NCI-H1417 (cell line): ENCODE measurements at regions not wholly inside any gene's neighbourhood (a gene's known extent, or its start where the extent isn't known, plus 50 kb on each side); places are given as distances from the start of the nearest gene placed in this dataset.
"Not testable (repeated sequence)": the region's sequence is repeated elsewhere in the genome, so short reads cannot be mapped to it uniquely, and the experiment has no call there.

ENCODE experiments used
- DNase-seq, 3 experiments: peaks; one replicate each; lab custom pipeline; 2025; lab: John Stamatoyannopoulos, UW

DNA sequence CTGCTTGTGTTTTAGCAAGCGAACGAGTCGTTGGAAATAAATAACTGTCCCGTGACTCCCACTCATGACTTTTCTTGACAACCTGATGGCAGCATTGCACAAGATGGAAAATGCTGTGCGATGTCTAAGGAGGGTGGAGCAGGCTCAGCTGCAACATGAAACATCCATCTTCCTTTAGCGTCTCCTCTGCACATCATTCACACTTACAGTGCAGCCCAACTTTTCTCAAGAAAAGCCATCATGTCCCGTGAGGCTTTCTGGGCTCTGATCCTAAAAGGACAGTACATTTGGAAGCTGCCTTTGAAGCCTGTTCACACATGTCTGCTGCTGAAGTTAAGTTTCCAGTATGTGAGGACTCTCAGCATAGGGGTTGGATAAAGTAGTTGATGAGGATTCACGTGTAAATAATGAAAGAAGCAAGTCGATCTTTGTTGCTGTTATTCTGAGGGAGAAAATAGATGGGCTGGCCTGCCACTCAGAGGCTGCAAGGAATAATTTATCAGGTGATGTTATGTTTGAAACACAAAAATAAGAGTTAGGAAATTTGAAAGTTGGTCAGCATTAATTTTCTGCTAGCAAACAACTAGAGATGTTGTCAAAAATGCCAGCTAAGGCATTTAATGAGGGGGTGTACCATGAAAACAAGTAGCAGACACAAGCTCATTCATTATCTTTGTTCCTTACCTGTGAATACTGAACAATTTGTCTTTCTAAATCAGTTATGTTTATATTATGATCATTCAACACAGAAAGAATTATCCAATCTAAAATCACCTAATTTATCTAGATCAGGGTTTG lies 328.7 kb upstream of the ZFP42 start:
- DNase-seq = no peak

DNA sequence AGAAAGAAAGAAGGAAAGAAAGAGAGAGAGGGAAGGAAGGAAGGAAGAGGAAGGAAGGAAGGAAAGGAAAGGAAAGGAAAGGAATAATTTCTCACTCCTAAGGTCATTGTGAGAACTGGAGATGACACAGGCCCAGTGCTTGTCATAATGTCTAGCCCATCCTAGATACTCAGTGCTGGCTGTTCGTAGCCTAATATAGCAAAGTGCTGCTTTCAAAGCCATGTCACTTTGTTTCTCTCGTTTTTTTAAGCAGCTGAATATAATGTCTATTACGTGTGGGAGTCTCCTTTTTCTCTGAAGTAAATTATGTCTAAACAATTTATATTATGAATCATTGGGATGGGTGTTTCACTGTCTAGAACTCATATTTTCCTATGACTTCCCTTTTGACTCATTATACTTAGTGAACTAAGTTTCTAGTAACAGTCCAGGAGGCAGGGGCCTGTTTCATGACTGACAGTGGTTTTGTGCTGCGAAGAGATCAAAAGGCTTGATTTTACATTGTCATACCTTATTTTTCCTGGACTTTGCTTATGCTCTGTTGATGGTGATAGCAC lies 327.0 kb upstream of the ZFP42 start:
- no peak for DNase-seq

DNA sequence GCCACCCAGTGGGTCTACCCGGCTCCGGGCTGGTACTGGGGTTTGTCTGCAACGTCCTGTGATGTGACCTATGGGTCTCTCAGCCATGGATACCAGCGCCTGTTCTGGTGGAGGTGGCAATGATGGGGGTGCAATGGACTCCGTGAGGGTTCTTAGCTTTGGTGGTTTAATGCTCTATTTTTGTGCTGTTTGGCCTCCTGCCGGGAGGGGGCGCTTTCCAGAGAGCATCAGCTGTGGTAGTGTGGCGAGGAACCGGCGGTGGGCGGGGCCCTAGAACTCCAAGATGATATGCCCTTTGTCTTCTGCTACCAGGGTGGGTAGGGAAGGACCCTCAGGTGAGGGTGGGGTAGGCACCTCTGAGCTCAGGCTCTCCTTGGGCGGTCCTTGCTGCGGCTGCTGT lies 324.1 kb upstream of the ZFP42 start:
- DNase-seq = not testable (repeated sequence)

DNA sequence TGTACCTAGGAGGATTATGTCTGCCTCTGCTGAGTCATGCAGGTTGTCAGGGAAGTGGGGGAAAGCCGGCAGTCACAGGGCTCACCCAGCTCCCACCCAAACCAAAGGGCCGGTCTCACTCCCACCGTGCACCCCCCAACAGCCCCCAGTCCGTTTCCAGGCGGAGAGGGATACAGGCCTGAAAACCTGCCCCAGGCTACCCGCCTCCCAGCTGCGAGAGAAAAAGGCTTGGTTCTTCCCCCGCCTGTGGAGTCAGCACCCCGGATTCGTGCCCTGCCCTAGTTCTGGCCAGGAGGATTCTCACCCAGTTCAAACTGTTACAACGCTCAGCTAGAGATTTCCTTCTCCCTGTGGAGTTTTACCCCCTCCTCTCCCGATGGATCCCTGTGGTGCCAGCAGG lies 323.6 kb upstream of the ZFP42 start:
- DNase-seq = not testable (repeated sequence)

DNA sequence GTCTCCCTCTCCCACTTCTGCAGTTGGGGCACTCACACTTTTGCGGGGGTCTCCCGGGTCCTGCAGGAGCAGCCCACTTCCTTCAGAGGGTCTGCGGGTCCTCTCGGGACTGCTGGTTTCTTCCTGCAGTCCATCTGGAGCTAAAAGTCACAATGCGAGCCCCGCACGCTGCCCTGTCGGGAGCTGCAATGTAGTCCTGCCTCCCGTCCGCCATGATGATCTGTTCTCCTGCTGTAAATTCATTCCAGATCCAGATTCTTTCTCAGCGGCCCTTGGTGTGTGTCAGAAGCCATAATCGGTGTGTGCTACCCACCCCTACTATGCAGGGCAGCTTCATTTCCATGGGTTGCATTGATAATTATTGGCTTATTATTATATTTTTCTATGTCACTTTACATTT lies 323.0 kb upstream of the ZFP42 start:
- DNase-seq = not testable (repeated sequence)

DNA sequence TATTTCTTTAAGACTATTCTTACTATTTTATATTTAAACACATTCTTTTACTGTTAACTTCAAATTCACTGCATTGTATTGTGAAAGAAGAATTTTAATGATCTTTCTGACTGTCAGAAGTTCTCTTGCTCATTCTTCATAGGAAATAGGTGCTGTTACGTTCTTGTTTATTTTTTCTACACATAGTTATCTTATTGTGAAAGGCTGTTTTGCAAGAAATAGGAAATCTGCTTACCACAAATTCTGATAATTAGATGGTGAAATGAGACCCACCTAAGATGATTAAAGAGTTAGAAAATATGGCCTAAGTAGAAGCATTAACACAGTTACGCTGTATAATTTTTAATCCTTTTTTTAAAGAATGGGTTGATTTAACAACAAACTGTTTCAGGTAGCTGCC lies 316.1 kb upstream of the ZFP42 start:
- DNase-seq = no peak

DNA sequence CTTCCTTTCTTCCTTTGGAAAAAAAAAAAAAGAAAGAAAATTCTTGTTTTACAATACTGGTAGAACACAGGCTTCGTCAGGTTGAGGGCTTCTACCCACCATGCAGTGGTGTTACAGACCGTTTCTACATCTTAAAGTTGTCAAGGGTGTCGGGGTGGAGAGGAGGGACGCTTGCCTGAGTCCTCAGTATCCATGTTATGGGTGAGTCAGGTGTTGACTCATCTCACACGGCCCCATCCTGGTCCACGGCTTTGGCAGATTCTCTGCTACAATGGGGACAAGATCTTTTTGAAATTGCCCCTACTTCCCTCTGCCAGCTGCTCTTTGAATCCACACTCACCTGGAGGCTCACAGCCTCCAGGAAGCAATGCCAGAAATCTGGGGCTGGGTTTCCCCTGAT lies 310.3 kb upstream of the ZFP42 start:
- DNase-seq = no peak

DNA sequence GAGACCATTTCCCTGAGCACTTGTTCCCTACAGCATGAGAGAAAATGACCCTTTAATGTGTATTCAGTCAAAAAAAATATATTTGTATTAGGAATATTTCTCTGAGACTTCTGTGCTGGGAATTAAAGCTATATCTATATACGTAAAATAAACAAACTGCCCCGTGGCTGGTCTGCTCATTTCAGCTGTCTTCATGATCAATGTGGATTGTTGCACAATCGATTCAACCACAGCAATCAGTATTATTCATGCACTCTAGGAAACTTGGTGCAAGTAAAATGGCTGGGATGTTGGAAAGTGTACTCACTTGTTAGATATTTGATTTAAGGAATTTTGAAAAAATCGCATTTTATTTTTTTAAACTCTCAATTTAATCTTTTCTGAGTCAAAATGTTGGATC lies 307.9 kb upstream of the ZFP42 start:
- DNase-seq = peak in 1 of 3 experiments; percentile 7

DNA sequence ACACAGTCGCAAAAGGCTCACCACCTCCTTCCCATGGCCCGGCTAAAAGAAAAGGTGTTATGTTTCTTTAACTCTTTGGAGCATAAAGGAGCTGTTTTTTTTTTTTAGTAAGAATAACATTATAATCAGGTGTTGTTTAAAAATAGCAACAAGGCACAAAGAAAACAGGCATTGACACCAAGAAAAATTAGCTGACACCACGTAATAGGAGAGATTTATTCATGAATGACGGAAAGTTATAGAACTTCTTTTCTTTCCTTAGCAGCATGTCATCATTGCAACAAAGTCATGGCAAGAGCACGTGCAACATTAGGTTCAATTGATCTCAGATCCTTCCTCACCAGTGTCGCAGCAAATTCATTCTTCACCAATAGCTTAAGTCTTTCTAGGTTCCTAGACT lies 302.9 kb upstream of the ZFP42 start:
- DNase-seq = no peak

DNA sequence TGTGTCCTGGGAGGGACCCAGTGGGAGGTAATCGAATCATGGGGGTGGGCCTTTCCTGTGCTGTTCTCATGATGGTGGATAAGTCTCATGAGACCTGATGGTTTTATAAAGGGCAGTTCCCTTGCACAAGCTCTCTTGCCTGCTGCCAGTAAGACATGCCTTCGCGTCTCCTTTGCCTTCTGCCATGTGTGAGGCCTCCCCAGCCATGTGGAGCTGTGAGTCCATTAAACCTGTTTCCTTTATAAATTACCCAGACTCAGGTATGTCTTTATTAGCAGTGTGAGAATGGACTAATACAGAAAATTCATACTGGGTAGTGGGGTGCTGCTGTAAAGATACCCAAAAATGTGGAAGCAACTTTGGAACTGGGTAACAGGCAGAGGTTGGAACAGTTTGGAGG lies 300.0 kb upstream of the ZFP42 start:
- not testable (repeated sequence) for DNase-seq

DNA sequence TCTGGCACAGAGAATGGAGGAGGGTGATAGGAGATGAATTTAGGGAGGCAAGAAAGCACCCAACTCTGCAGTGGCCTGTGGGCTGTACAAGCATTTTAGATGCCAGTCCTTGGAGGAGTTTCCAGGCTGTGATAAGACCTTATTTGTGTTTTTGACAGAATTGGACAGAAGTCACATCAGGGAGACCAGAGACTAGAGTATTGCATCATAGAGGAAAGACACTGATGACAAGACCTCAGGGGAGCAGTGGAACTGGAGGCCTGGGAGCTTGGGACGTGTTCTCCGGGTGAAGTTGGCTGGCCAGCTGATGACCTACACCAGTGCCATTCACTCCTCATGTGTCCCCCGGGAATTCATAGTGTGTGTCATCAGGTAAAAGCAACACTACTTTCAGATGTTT lies 284.0 kb upstream of the ZFP42 start:
- no peak for DNase-seq

DNA sequence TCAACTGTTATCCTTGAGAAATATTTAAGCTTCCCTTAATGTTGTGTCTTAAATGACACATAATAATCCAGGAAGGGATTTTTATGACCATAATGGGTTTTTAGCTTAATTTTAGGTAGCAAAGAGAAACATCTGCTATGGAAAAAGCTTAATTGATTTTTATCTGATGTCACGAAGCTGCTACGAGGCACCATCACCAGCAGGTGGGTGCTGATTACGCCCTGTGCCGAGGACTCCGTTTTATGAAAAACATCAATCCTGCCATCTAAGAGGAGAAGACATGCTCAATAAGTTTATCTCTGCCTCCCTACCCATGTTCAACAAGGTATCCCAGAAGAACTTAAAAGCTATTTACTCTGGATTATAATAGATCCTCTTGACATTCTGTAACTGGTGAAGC lies 280.6 kb upstream of the ZFP42 start:
- no peak for DNase-seq

DNA sequence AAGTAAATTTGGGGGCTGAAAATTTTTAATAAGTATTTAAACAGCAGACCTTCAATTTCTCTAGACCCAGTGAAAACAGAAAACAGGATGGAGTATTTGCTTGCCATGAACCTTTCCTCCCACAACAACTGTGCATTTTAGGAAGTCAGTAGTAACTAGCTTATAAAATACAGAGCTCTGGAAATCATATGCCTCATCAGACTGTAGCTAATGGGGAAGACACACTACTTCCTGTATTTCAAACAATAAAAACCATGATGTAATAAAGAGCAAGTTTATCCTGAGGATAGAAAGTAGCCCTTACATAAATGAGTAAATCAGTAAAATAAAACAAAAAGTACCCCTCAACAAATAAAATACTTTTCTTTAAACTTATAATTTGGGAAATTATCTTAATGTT lies 280.1 kb upstream of the ZFP42 start:
- DNase-seq = no peak

DNA sequence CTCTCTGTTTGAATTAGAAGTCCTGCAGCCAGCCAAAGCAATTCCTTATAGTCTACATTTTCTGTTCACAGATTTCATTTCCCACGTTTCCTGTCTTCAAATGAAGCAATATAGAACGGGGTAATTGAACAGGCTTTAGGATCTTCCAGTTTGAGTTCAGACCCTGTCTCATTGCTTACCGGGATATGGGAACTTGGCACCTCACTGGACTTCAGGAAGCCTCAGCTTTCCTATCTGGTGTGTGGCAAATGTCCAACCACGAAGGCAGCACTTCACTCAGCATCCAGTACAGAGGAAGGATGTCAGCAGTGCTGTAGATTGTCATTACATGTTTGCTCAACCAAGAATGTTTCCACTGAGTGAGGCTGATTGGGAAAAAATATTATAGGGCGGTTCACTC lies 271.1 kb upstream of the ZFP42 start:
- no peak for DNase-seq

DNA sequence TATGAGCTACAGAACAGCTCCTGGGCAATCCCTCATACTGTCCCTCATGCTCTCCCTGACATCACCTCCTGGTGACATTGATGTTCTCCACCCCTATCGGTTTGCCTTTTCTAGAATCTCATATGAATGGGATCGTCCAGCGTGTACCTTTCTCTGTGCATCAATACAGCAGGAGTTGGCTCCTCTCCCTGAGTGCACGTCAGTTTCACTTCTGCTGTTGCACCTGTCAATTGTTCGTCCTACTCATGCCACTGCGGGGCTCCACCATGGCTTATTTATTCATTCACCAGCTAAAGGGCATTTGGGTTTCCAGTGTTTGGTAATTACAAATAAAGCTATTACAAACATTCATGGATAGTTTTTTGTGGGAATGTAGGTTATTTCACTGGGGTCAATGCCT lies 269.1 kb upstream of the ZFP42 start:
- no peak for DNase-seq

DNA sequence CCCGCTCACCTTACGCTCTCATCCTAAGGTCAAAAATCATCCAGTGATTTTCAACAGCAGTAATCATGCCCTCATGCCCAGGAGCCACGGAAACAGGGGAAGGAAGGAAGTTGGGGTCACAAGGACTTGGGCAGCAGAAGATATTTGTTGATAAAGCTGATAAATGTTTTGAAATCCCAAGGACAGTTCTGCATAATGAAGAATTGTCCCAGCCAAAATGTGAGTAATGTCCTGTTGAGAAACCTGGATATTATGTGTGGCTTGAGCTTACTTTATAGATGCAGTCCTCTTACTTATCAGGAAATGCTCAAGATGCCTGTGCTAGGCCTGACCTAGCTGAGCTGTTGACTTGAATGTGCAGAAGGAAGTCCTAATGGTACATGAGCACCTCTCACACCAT lies 263.0 kb upstream of the ZFP42 start:
- DNase-seq = no peak

DNA sequence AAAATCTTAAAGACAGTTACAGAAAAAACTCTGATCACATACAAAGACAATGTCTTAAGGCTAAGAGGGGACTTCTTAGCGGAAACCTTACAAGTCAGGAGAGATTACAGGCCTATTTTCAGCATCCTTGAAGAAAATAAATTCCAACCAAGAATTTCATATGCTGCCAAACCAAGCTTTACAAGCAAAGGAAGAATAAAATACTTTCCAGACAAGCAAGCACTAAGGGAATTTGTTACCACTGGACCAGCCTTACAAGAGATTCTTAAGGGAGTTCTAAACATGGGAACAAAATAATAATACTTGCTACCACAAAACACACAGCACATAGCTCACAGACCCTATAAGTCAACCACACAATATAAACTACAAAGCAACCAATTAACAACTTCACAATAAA lies 255.8 kb upstream of the ZFP42 start:
- DNase-seq = no peak

DNA sequence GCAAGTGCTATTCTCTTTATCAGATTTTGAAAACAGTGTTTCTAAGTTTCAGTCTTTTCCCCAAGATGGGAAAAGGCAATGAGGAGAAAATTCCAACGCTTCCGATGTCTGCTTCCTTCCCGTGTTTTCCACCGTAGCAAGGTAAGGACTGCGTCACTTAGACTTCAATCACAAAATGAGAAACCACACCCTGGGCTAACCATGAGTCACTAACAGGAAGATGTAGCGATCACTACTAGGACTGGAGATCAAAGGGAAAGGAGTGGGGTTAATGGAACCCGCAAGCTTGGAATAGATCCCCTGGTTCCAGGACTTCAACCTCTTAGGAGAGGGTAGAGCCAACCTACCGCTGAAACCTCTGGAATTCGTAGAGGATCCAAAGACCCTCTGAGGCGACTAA lies 250.7 kb upstream of the ZFP42 start:
- no peak for DNase-seq

DNA sequence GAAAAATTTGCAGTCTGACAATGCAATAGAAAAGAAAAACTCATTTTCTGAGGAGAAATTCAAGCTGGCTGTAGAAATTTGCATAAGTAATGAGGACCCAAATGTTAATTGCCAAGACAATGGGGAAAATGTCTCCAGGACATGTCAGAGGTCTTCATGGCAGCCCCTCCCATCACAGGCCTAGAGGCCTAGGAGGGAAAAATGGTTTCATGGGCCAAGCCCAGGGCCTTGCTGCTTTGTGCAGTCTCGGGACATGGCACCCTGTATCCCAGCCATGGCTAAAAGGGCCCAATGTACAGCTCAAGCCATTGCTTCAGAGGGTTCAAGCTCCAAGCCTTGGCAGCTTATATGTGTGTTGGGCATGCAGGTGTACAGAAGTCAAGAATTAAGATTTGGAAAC lies 244.9 kb upstream of the ZFP42 start:
- not testable (repeated sequence) for DNase-seq

DNA sequence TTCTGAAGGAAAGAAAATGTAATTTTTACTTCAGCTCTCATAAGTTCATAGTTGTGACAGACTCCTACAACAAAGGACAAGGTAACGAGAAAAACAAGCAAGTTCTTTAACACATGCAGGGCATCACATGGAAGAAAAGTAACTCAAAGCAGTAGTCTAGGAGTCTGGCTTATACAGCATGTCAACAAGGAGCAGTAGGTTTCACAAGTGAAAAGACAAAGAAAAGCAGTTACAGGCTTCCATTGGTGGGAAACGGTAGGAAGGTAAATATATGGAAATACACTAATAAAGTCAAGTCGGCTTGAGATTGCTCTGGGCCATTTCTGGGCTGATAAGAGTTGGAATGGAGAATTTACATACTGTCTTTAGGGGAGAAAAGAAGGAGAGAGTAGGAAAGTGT lies 228.4 kb upstream of the ZFP42 start:
- DNase-seq = no peak

DNA sequence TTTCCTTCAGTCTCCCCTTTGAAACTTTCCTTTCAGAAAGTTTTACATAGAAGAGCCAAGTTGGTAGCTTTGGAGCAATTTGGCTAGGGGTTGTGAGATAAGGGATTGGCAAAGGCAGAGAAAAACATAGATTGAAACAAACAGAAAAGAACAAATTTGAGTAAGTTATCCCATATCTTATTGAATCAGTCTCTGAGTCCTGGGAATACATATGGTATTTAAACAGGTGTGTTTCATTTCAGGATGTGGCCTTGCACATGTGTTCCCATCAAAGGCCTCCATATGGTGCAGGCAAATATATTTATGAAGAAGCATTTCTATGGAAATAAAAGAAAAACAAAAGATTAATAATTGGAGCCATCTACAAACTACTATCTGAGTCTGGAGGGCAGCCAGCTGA lies 227.9 kb upstream of the ZFP42 start:
- no peak for DNase-seq

DNA sequence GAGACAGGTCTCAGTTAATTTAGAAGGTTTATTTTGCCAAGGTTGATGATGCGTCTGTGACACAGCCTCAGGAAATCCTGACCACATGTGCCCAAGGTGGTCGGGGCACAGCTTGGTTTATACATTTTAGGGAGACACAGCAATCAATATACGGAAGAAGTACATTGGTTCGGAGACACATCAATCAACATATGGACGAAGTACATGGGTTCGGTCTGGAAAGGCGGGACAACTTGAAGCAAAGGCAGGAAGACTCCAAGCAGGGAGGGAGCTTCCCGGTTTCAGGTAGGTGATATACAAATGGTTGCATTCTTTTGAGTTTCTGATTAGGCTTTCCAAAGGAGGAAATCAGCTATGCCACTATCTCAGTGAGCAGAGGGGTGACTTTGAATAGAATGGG lies 225.2 kb upstream of the ZFP42 start:
- DNase-seq = no peak

DNA sequence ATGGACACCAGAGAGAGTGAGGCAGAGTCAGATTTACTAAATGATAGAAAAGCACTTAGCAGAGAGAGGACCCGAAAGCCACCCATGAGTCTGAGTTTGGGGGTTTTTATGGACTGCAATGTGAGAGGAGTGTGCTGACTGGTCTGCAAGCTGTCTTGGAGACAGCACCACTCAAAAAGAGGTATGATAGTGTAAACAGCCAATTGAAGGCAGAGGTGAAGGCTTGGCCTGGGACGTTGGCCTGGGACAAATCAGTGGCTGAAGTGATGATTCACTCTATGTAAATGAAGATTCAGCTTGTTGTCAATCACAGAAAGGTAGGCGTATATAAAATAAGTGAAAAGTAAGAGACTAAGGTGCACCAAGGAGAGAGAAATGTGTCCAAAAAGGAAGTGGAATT lies 217.6 kb upstream of the ZFP42 start:
- DNase-seq = no peak

DNA sequence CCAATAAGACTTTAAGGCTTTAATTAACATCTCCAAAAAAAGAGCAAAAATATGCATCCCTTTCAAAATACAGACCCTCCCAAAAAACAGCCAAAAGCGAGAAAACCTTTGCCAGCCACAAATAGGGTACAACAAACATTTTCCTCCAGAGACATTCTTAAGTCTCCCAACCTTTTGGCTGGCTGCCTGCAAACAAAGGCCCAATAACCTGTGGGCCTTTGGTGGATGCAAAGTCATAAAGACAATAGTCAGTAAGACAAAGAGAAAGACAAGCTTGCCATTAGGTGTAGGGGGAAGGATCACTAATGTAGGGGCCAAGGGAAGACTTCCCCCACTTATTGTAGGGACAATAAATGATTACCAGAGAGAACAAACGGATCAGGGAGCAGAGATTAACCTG lies 215.5 kb upstream of the ZFP42 start:
- DNase-seq = no peak
